ENCODE measurements at regions not wholly inside any gene's neighbourhood (a gene's known extent, or its start where the extent isn't known, plus 50 kb on each side); places are given as distances from the start of the nearest gene placed in this dataset.

DNA sequence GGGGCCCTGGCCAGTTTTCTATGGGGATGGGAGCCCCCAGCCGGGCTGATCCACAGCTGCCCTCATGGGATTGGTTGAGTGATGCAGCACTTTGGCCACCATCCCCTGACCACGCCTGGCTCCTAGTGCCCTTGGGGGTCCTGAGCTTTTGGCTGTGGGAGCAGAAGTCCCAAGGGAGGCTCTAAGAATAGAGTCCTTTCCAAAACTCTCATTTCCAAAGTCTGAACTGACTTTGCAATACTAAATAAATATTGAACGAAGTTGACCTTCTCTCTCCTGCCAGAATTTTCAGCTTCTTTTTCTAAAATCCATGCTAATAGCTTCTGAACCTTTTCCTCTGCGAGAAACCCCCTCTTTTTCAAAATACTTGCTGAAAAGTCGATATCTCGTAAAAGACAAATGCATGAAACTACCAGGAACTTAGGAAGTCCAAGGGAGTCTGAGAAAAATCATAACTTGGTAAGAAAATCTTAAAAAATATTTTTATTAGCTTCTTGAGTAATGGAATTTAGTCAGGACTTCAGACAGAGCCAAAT is 62.7 kb upstream of the IGFBP3 start:
- TF ChIP-seq, protein P1, sequence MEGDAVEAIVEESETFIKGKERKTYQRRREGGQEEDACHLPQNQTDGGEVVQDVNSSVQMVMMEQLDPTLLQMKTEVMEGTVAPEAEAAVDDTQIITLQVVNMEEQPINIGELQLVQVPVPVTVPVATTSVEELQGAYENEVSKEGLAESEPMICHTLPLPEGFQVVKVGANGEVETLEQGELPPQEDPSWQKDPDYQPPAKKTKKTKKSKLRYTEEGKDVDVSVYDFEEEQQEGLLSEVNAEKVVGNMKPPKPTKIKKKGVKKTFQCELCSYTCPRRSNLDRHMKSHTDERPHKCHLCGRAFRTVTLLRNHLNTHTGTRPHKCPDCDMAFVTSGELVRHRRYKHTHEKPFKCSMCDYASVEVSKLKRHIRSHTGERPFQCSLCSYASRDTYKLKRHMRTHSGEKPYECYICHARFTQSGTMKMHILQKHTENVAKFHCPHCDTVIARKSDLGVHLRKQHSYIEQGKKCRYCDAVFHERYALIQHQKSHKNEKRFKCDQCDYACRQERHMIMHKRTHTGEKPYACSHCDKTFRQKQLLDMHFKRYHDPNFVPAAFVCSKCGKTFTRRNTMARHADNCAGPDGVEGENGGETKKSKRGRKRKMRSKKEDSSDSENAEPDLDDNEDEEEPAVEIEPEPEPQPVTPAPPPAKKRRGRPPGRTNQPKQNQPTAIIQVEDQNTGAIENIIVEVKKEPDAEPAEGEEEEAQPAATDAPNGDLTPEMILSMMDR (IDR thresholded peaks at IDR 0.05; ENCODE audit: extremely low read depth, missing control alignments): no peak
- no peak for DNase-seq (ENCODE audit: low spot score)

DNA sequence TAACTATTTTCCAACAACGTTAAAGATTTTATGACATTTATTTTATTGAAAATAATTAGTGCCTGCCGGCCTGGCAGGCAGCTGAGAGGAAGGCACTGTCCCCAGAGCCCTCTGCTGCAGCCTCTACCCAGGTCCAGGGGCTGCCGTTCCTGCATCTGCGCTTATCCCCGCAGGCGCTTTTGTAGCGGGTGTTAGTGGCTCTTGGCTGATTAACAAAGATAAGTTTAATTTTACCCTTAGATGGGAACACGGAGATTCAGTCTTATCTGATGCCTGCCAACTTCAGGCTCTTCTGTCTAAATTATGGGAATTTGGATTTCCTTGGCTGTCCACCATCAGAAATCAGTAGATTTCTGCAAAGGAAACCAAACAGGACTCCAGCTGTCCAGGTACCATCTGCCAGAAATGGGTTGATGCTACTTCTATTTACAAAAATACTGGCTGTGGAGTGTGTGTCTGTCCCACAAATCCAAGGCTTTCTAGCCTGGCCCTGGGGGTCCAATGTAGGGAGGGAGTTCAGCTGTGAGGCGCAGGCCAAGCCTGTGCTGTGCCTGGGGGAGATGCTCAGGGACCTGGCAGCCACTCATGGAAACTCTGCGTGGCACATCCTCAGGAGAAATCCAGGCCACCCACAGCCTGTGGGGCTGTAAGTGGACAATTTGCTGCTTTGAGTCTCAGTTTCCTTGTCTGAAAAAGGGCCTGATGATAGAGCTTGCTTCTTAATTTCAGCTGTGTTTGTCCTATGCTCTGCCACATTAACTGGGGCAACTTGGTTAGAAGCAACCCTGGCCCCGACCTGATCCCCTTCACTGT is 62.0 kb upstream of the IGFBP3 start:
- TF ChIP-seq, protein P1 (IDR thresholded peaks at IDR 0.05; ENCODE audit: extremely low read depth, missing control alignments): no peak
- DNase-seq (ENCODE audit: low spot score): no peak

DNA sequence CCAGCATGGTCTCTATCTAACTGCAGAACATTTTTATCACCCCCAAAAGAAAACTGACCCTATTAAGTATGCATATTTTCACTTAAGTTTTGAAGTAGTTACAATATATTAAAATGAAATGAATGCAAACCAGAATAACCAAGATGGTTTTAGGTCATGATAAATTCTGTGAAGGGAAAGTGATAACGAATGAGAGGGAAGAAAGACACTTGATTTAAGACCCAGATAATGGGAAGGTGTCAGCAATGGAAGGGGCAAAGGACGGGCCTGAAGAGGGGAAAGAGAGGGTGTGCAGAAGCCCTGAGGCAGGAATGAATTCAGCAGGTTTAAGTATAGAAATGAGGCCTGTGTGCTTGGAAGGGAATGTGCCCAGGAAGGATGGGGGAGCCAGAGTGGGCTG is 61.1 kb upstream of the IGFBP3 start:
- no peak for DNase-seq (ENCODE audit: low spot score)

DNA sequence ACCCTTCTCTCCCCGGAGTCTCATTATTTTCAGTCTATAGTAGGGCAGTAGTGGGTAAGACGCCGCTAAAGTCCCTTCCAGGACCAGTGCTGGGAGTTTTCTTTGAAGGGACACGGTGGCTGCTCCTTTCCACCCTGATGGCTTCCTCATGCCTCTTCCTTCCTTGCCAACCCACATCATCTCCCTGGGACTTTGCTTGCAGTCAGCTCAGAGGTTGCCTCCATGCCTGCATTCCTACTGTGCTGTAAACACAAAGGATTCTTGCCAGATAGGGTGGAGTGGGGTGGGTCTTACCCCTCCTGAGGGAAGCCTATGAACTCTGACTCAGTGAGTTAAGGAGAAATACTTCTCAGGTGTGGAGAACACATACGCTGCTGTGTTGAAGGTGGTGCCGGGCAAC is 59.9 kb upstream of the IGFBP3 start:
- DNase-seq (ENCODE audit: low spot score): no peak
- TF ChIP-seq, protein P1 (IDR thresholded peaks at IDR 0.05; ENCODE audit: extremely low read depth, missing control alignments): no peak

More for the DNA sequence above, 61.1 kb upstream of the IGFBP3 start:
- TF ChIP-seq, protein P1 (IDR thresholded peaks at IDR 0.05; ENCODE audit: extremely low read depth, missing control alignments): no peak

DNA sequence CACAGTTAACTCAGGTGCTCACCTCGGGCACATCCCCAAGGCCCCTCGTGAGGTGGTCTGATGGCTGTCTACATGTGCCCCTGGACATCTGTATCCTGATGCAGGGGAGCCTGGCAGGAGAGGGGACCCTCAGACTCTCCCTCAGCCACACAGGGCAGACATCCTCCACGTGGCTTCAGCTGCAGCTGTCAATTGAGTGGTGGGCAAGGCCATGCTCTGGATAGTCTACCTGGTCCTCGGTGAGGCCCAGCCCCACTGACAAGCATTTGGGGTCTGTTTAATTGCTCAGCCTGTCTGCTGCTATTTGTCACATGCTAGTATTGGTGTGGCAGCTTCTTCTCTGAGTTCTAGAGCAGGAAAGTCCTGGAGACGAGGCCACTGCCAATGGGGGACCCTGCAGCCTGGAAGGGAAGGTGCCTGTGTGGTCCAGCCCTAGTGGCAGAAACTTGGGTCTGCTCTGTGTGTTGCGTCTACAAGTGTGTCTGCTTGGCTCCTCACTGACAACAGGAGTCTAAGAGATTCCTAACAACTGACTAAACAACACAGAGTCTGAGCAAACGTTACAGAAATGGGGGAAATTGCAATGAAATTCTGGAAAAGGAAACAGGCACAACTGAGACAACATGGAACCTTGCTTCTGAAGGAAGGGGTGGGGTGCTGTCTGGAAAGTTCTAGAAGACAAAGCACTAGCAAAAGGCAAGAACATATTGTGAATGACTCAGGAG is 59.3 kb upstream of the IGFBP3 start:
- TF ChIP-seq, protein P1 (IDR thresholded peaks at IDR 0.05; ENCODE audit: extremely low read depth, missing control alignments): no peak

DNA sequence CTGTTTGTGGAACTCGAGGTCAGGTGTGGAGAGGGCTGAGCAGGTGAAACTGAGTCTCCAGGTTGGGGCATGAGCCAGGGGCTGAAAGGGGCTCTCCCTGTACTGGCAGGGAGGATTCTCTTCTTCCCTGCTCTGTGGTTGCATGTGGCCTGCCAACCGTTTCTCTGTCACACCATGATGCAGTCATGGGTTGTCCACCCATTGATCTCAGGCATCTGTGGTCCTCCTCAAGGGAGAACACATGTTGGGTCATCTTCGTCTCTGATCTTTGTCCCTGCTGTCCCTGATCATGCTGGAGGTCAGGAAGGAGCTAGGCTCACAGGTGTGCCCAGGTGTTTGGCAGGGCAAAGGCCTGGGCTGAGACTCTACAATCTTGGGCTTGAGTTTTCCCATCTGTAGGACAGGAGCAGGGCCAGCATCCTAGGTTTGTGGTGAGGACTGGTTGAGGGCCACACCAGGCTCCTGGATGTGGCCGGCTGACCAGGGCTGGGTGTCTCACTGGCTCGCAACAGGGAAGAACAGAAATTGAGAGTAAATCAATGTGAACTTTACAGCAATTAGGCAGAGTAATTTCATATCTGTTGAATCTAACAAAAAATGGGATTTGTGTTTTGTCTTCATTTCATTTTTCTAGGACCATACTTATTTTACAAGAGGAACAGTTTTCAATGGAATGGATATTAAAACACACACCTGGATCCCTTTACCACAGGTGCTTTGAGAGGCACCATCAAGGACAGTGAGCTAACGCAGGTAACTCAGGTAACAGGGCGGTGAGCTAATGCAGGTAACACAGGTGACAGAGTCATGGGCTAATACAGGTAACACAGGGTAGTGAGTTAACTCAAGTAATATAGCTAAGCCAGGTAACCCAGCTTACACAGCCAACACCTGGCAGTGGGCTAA is 58.5 kb upstream of the IGFBP3 start:
- DNase-seq (ENCODE audit: low spot score): no peak
- TF ChIP-seq, protein P1 (IDR thresholded peaks at IDR 0.05; ENCODE audit: extremely low read depth, missing control alignments): no peak

More for the DNA sequence above, 59.3 kb upstream of the IGFBP3 start:
- DNase-seq (ENCODE audit: low spot score): no peak
